Endothelial cell of umbilical vein (primary cell): ENCODE measurements at regions not wholly inside any gene's neighbourhood (a gene's known extent, or its start where the extent isn't known, plus 50 kb on each side); places are given as distances from the start of the nearest gene placed in this dataset.

Experiments
- BruUV-seq: library from RNA; stranded (reverse); fragments of 400-500 nt; replicated peaks from 2 replicates; lab custom pipeline; 2021; lab: Mats Ljungman, UMichigan
- CTCF ChIA-PET: fragments of 300-600, 350-600 bp; sonication (Branson Sonifier 250); formaldehyde crosslinking; loops from one replicate; lab custom pipeline; 2021; ENCODE audit warnings: antibody characterized with exemption, inconsistent platforms; lab: Charles Lee
- POLR2A ChIA-PET: fragments of 300-600, 350-600 bp; sonication (Branson Sonifier 250); formaldehyde crosslinking; loops from one replicate; lab custom pipeline; 2021; ENCODE audit warnings: antibody characterized with exemption, inconsistent platforms; lab: Charles Lee
- DNase-seq: peaks from one replicate; pipeline ENCODE4 v3.0.0-alpha.2; 2011; ENCODE audit warnings: low read depth, low spot score
- FAIRE-seq: peaks from 2 replicates; lab custom pipeline; 2011; peaks lifted over from hg19 to GRCh38; lab: Jason Lieb, UNC
- H2AFZ ChIP-seq: 2 replicates; pipeline ENCODE4 v1.6.0; 2012; ENCODE audit warnings: low read depth, low read length, control low read depth, inconsistent platforms
- H3K27ac ChIP-seq: 2 replicates; pipeline ENCODE4 v1.5.1; 2011; ENCODE audit warnings: low read depth, mild to moderate bottlenecking, control low read depth, low read length, moderate library complexity; ENCODE audit not compliant: insufficient read depth
- H3K27me3 ChIP-seq, 2 experiments: 2 replicates each; pipeline versions ENCODE4 v1.6.0 to v1.6.1; 2011; ENCODE audit warnings: low read length in 2 of 2, mixed read lengths in 1 of 2; ENCODE audit not compliant: control insufficient read depth in 2 of 2, insufficient read depth in 2 of 2
- H3K36me3 ChIP-seq, 2 experiments: 2 replicates in 1 of 2; 3 replicates in 1 of 2; pipeline ENCODE4 v1.5.1; 2011; ENCODE audit warnings: low read length in 2 of 2, mild to moderate bottlenecking in 1 of 2, moderate library complexity in 1 of 2; ENCODE audit not compliant: control insufficient read depth in 2 of 2, insufficient read depth in 2 of 2; ENCODE audit errors: extremely low read depth in 1 of 2
- H3K4me1 ChIP-seq: 3 replicates; pipeline ENCODE4 v1.5.1; 2011; ENCODE audit warnings: mild to moderate bottlenecking, low read length; ENCODE audit not compliant: control insufficient read depth, insufficient read depth; ENCODE audit errors: extremely low read depth
- H3K4me2 ChIP-seq: 2 replicates; pipeline ENCODE4 v1.6.1; 2011; ENCODE audit warnings: low read length, control low read depth, mixed read lengths; ENCODE audit not compliant: insufficient read depth
- H3K4me3 ChIP-seq, 3 experiments: fragments of 200-600 bp in 1 of 3; sonication (generic), shearing (Covaris generic) in 1 of 3; replicated peaks in 1 of 3; 2 replicates each; pipeline ENCODE4 v1.5.1; 2011 to 2016; ENCODE audit warnings: control low read depth in 3 of 3, low read length in 3 of 3, mild to moderate bottlenecking in 2 of 3, inconsistent platforms in 1 of 3, low read depth in 1 of 3, moderate library complexity in 1 of 3; ENCODE audit not compliant: insufficient read depth in 1 of 3
- H3K79me2 ChIP-seq: 2 replicates; pipeline ENCODE4 v1.6.0; 2012; ENCODE audit warnings: low read length, inconsistent platforms; ENCODE audit not compliant: control insufficient read depth, insufficient read depth
- H3K9ac ChIP-seq: replicated peaks from 2 replicates; pipeline ENCODE3; 2011; ENCODE audit warnings: low read length, control low read depth; ENCODE audit not compliant: insufficient read depth; ENCODE audit errors: extremely low read depth
- H3K9me1 ChIP-seq: replicated peaks from 3 replicates; pipeline ENCODE4 v1.6.0; 2011; ENCODE audit warnings: mild to moderate bottlenecking, low read length; ENCODE audit not compliant: control insufficient read depth, insufficient read depth; ENCODE audit errors: extremely low read depth
- H3K9me3 ChIP-seq: replicated peaks from 2 replicates; pipeline ENCODE4 v1.5.1; 2012; ENCODE audit warnings: low read length, inconsistent platforms; ENCODE audit not compliant: control insufficient read depth, insufficient read depth
- H4K20me1 ChIP-seq: replicated peaks from 2 replicates; pipeline ENCODE3; 2011; ENCODE audit warnings: mild to moderate bottlenecking, low read length; ENCODE audit not compliant: control insufficient read depth, insufficient read depth; ENCODE audit errors: extremely low read depth
- EZH2 ChIP-seq: IDR thresholded peaks from 2 replicates; pipeline ENCODE4 v1.6.1; 2012; ENCODE audit warnings: borderline replicate concordance, low read depth, mild to moderate bottlenecking, moderate library complexity, low read length, inconsistent platforms; ENCODE audit not compliant: severe bottlenecking
- FOS ChIP-seq: IDR thresholded peaks from 2 replicates; pipeline ENCODE4 v1.6.1; 2011; ENCODE audit warnings: mild to moderate bottlenecking, low read length, moderate library complexity, borderline replicate concordance; ENCODE audit not compliant: insufficient read depth
- GATA2 ChIP-seq: IDR thresholded peaks from 2 replicates; pipeline ENCODE4 v1.7.0; 2011; ENCODE audit warnings: low read depth, mild to moderate bottlenecking, moderate library complexity, mixed read lengths, low read length; ENCODE audit not compliant: insufficient read length, insufficient read depth
- JUN ChIP-seq: IDR thresholded peaks from 2 replicates; pipeline ENCODE4 v1.6.1; 2011; ENCODE audit warnings: borderline replicate concordance, low read depth; ENCODE audit not compliant: insufficient read length, insufficient read depth
- MYC ChIP-seq: IDR thresholded peaks from one replicate; pipeline ENCODE4 v1.6.1; 2011; ENCODE audit warnings: mild to moderate bottlenecking, low read depth, low read length
- POLR2A ChIP-seq: IDR thresholded peaks from 2 replicates; pipeline ENCODE4 v1.6.1; 2012; ENCODE audit warnings: low read depth, mild to moderate bottlenecking, control low read depth, low read length
- POLR2AphosphoS5 ChIP-seq: IDR thresholded peaks from 2 replicates; pipeline ENCODE4 v1.6.1; 2012; ENCODE audit warnings: low read depth, mild to moderate bottlenecking, control low read depth, low read length, moderate library complexity; ENCODE audit not compliant: insufficient read depth
- dilution Hi-C: fragments of 300-500 bp; cut with MboI; formaldehyde crosslinking; loops from one replicate; pipeline ENCODE4 v1.15.0; 2019; ENCODE audit warnings: low sequenced_read_pairs; ENCODE audit not compliant: extremely low pct_ligation_motif_present
- intact Hi-C: fragments of 100-400 bp; cut with micrococcal nuclease; formaldehyde crosslinking; loops from one replicate; pipeline ENCODE4 v1.10.0; 2022
- TF ChIP-seq, protein P1 (sequence below): IDR thresholded peaks from 2 replicates; pipeline ENCODE4 v1.6.1; 2011; ENCODE audit not compliant: insufficient read depth, insufficient read length
- TF ChIP-seq, protein P2 (sequence below), 2 donors: IDR thresholded peaks; 1 replicate in 1 of 2; 2 replicates in 1 of 2; pipeline ENCODE4 v1.5.1; 2011; ENCODE audit warnings: low read length in 2 of 2, mild to moderate bottlenecking in 2 of 2, moderate library complexity in 2 of 2, control low read depth in 1 of 2, inconsistent platforms in 1 of 2, low read depth in 1 of 2; ENCODE audit not compliant: insufficient read depth in 1 of 2; ENCODE audit errors: extremely low read depth in 1 of 2

DNA sequence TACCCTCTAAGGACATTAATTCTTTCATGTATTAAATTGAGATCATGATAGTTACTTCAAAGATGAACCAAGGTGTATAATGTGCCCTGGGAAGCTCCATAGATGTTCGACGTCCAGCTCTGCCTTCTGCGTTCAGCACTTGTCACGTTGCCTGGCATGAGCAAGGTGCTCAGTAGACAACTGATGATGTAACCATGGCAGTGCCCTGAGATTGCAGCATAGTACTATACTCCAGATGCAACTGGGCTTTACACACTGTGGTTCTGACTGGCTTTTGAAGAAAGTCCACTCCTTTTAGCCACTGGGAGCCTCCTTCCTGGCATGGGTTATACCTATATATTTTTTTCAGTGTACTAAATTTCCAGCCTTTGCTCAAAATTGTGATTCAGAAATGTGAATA, 355.8 kb upstream of the SORCS1 start:
- FAIRE-seq: no peak
- no peaks in the 10 kb centered on the region for H3K4me1 ChIP-seq
- H3K9ac ChIP-seq: no peak overlapping the region
- H4K20me1 ChIP-seq: no peaks in the 10 kb centered on the region
- no peak overlapping the region for H3K4me3 ChIP-seq
- H3K9me3 ChIP-seq: no peaks in the 10 kb centered on the region
- TF ChIP-seq, protein P1, sequence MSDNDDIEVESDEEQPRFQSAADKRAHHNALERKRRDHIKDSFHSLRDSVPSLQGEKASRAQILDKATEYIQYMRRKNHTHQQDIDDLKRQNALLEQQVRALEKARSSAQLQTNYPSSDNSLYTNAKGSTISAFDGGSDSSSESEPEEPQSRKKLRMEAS: no peak
- no TSS peak for BruUV-seq
- no peak overlapping the region for H3K4me2 ChIP-seq
- no peak for DNase-seq
- no peaks in the 10 kb centered on the region for H3K36me3 ChIP-seq
- POLR2A ChIA-PET: no interaction called here
- CTCF ChIA-PET: no interaction called here
- H3K27ac ChIP-seq: no peak overlapping the region
- intact Hi-C loops: no loop called here
- no peak overlapping the region for H2AFZ ChIP-seq
- no peaks in the 10 kb centered on the region for H3K27me3 ChIP-seq
- H3K79me2 ChIP-seq: no peaks in the 10 kb centered on the region
- dilution Hi-C loops: no loop called here
- H3K9me1 ChIP-seq: no peaks in the 10 kb centered on the region

DNA sequence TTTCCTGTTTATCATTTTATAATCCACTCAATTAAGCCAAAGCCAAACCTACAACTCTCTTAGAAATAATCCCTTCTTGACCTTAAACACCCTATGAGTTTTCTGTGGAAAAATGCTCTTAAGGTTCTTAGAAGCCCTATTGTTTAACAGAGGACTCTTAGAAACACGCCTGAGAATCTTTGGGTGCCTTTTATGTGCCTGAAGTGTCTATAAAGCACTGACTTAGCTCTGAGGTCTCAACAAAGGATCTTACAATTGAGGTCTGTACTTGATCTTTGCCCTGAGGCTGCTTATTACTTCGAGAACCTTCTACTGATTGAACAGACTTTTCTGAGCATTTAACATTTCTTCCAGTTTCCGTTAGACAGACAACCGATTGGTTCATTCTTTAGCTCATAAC, 353.3 kb upstream of the SORCS1 start:
- no peak for DNase-seq
- ChIA-PET POLR2A (no interaction called here), CTCF (no interaction called here)
- H3K4me3 ChIP-seq: no peak overlapping the region
- no peak overlapping the region for H2AFZ ChIP-seq
- H3K9ac ChIP-seq: no peak overlapping the region
- FAIRE-seq: no peak
- H3K27me3 ChIP-seq: no peaks in the 10 kb centered on the region
- no peaks in the 10 kb centered on the region for H3K9me3 ChIP-seq
- no peaks in the 10 kb centered on the region for H3K79me2 ChIP-seq
- H3K4me1 ChIP-seq: no peaks in the 10 kb centered on the region
- intact Hi-C loops: no loop called here
- no peaks in the 10 kb centered on the region for H4K20me1 ChIP-seq
- dilution Hi-C loops: no loop called here
- TF ChIP-seq MYC (no peak), POLR2A (no peak), GATA2 (no peak), EZH2 (no peak), POLR2AphosphoS5 (no peak), JUN (no peak), FOS (no peak)
- TF ChIP-seq, protein P1: no peak
- TF ChIP-seq, protein P2, sequence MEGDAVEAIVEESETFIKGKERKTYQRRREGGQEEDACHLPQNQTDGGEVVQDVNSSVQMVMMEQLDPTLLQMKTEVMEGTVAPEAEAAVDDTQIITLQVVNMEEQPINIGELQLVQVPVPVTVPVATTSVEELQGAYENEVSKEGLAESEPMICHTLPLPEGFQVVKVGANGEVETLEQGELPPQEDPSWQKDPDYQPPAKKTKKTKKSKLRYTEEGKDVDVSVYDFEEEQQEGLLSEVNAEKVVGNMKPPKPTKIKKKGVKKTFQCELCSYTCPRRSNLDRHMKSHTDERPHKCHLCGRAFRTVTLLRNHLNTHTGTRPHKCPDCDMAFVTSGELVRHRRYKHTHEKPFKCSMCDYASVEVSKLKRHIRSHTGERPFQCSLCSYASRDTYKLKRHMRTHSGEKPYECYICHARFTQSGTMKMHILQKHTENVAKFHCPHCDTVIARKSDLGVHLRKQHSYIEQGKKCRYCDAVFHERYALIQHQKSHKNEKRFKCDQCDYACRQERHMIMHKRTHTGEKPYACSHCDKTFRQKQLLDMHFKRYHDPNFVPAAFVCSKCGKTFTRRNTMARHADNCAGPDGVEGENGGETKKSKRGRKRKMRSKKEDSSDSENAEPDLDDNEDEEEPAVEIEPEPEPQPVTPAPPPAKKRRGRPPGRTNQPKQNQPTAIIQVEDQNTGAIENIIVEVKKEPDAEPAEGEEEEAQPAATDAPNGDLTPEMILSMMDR (IDR thresholded peaks at IDR 0.05; ENCODE audit: extremely low read depth in 1 of 2, insufficient read depth in 1 of 2, low read depth in 1 of 2, low read length in 2 of 2): no peak
- no TSS peak for BruUV-seq
- no peak overlapping the region for H3K4me2 ChIP-seq
- H3K9me1 ChIP-seq: no peaks in the 10 kb centered on the region
- no peak overlapping the region for H3K27ac ChIP-seq
- no peaks in the 10 kb centered on the region for H3K36me3 ChIP-seq
